D721Med (cell line): ENCODE measurements at regions not wholly inside any gene's neighbourhood (a gene's known extent, or its start where the extent isn't known, plus 50 kb on each side); places are given as distances from the start of the nearest gene placed in this dataset.
"Not testable (repeated sequence)": the region's sequence is repeated elsewhere in the genome, so short reads cannot be mapped to it uniquely, and the experiment has no call there.

ENCODE experiments used
- DNase-seq: peaks from one replicate; pipeline ENCODE4 v3.0.0; 2011; ENCODE audit warnings: low spot score; ENCODE audit not compliant: insufficient read length
- FAIRE-seq: peaks from 2 replicates; lab custom pipeline; 2011; peaks lifted over from hg19 to GRCh38; lab: Jason Lieb, UNC
- CTCF ChIP-seq: IDR thresholded peaks from 2 replicates; pipeline ENCODE4 v1.5.1; 2012; ENCODE audit warnings: mild to moderate bottlenecking, control low read depth; ENCODE audit not compliant: insufficient read depth; ENCODE audit errors: missing control alignments

GRCh38 chr11:97557399-97557798, 1167.6 kb downstream of the JRKL start:
- DNase-seq: no peak
- TF ChIP-seq CTCF: peak; percentile 3
- no peak for FAIRE-seq

GRCh38 chr11:97567801-97568200, 1178.0 kb downstream of the JRKL start:
- DNase-seq: no peak
- FAIRE-seq: no peak
- TF ChIP-seq CTCF: no peak

- FAIRE-seq (no peak), DNase-seq (no peak)
- TF ChIP-seq CTCF: no peak
These were observed 1180.8 kb downstream of the JRKL start for GRCh38 chr11:97570636-97571035.

GRCh38 chr11:97573771-97574170, 1184.0 kb downstream of the JRKL start:
- not testable (repeated sequence) for FAIRE-seq, DNase-seq

GRCh38 chr11:97574976-97575665, 1185.3 kb downstream of the JRKL start:
- no peak for TF ChIP-seq CTCF
- DNase-seq (no peak), FAIRE-seq (no peak)

- FAIRE-seq (no peak), DNase-seq (no peak)
- TF ChIP-seq CTCF: no peak
These were observed 1217.6 kb downstream of the JRKL start for GRCh38 chr11:97607291-97608000.

- TF ChIP-seq CTCF: no peak
- FAIRE-seq (no peak), DNase-seq (no peak)
These were observed 1220.2 kb downstream of the JRKL start for GRCh38 chr11:97610000-97610399.
